Fibroblast of lung (primary cell): ENCODE measurements at regions not wholly inside any gene's neighbourhood (a gene's known extent, or its start where the extent isn't known, plus 50 kb on each side); places are given as distances from the start of the nearest gene placed in this dataset.

ENCODE experiments used
- DNase-seq, 2 donors: peaks; one replicate each; pipeline versions ENCODE4 v3.0.0 to v3.0.0-alpha.2; 2010; ENCODE audit warnings: low read depth in 2 of 2
- H2AFZ ChIP-seq: 2 replicates; pipeline ENCODE4 v1.5.1; 2012; ENCODE audit warnings: low read length, control low read depth, inconsistent platforms
- H3K27ac ChIP-seq: 2 replicates; pipeline ENCODE4 v1.5.1; 2011; ENCODE audit warnings: low read length, control low read depth; ENCODE audit not compliant: insufficient read depth
- H3K27me3 ChIP-seq: 2 replicates; pipeline ENCODE4 v1.5.1; 2011; ENCODE audit warnings: mild to moderate bottlenecking, low read length; ENCODE audit not compliant: control insufficient read depth, insufficient read depth
- H3K36me3 ChIP-seq: 2 replicates; pipeline ENCODE4 v1.5.1; 2011; ENCODE audit warnings: low read length; ENCODE audit not compliant: control insufficient read depth, insufficient read depth
- H3K4me1 ChIP-seq: 2 replicates; pipeline ENCODE4 v1.5.1; 2011; ENCODE audit warnings: low read length; ENCODE audit not compliant: control insufficient read depth, insufficient read depth; ENCODE audit errors: extremely low read depth
- H3K4me2 ChIP-seq: 2 replicates; pipeline ENCODE4 v1.5.1; 2011; ENCODE audit warnings: low read length, control low read depth; ENCODE audit not compliant: insufficient read depth; ENCODE audit errors: extremely low read depth
- H3K4me3 ChIP-seq, 4 experiments: fragments of 200-600 bp in 1 of 4; sonication (generic) in 1 of 4; replicated peaks in 1 of 4; 2 replicates each; pipeline ENCODE4 v1.5.1; 2011 to 2016; ENCODE audit warnings: low read length in 4 of 4, low read depth in 3 of 4, mild to moderate bottlenecking in 3 of 4, control low read depth in 2 of 4, inconsistent platforms in 1 of 4, mixed read lengths in 1 of 4; ENCODE audit not compliant: insufficient read depth in 1 of 4; ENCODE audit errors: control extremely low read depth in 1 of 4
- H3K79me2 ChIP-seq: 2 replicates; pipeline ENCODE4 v1.5.1; 2012; ENCODE audit warnings: mild to moderate bottlenecking, low read length, inconsistent platforms; ENCODE audit not compliant: control insufficient read depth, insufficient read depth
- H3K9ac ChIP-seq: 2 replicates; pipeline ENCODE4 v1.5.1; 2011; ENCODE audit warnings: mild to moderate bottlenecking, low read length, control low read depth; ENCODE audit not compliant: insufficient read depth
- H3K9me3 ChIP-seq: 2 replicates; pipeline ENCODE4 v1.5.1; 2012; ENCODE audit warnings: low read depth, low read length; ENCODE audit not compliant: control insufficient read depth, insufficient read depth
- H4K20me1 ChIP-seq: 2 replicates; pipeline ENCODE4 v1.5.1; 2011; ENCODE audit warnings: low read length; ENCODE audit not compliant: control insufficient read depth, insufficient read depth; ENCODE audit errors: extremely low read depth
- EZH2 ChIP-seq: IDR thresholded peaks from 2 replicates; pipeline ENCODE4 v1.5.1; 2012; ENCODE audit warnings: low read length, control low read depth, mild to moderate bottlenecking; ENCODE audit errors: missing control alignments
- TF ChIP-seq, protein P1 (sequence below), 2 donors: IDR thresholded peaks in 1 of 2; conservative IDR thresholded peaks in 1 of 2; 1 replicate in 1 of 2; 2 replicates in 1 of 2; pipeline ENCODE4 v1.5.1; 2011 to 2012; ENCODE audit warnings: low read length in 2 of 2, control low read depth in 1 of 2, inconsistent platforms in 1 of 2, low read depth in 1 of 2, mild to moderate bottlenecking in 1 of 2

DNA sequence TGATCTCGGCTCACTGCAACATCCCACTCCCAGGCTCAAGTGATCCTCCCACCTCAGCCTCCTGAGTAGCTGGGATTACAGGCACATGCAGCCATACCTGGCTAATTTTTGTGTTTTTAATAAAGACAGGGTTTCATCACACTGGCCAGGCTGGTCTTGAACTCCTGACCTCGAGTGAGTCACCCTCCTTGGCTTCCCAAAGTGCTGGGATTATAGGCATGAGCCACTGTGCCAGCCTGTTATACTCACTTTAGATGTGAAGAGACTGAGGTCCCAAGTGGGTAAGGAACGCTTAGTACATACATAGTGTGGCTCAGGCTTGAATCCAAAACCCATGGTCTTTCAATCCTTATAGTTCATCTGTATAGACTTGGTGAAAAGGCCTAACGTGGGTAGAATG lies 63.7 kb upstream of the EPS8L3 start:
- Histone ChIP-seq H3K4me1 (peaks cover 22% of the 10 kb centered on the region), H3K27ac (no peak overlapping the region)
- peak in 1 of 2 donors; percentile 38 for DNase-seq

DNA sequence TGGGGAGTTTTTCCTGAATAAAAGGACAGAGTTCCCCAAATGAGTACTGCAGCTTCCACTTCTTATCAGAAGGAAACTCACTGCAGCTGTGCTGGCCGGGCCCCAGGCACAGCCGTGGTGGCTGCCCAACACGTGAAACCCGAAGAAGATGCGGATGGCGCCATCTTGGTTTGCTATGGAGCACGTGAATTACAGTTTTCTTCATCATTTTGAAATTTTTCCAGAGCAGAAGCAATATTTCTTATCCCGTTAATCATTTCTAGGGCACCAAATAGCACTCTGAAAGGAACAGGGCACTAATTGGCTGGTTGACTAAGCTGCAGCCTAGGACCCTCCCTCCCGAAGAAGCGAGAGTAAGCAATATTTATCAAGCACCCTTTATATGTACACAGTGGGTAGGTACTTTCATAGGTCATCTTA lies 63.2 kb upstream of the EPS8L3 start:
- no peak overlapping the region for H3K9ac ChIP-seq
- TF ChIP-seq, protein P1, sequence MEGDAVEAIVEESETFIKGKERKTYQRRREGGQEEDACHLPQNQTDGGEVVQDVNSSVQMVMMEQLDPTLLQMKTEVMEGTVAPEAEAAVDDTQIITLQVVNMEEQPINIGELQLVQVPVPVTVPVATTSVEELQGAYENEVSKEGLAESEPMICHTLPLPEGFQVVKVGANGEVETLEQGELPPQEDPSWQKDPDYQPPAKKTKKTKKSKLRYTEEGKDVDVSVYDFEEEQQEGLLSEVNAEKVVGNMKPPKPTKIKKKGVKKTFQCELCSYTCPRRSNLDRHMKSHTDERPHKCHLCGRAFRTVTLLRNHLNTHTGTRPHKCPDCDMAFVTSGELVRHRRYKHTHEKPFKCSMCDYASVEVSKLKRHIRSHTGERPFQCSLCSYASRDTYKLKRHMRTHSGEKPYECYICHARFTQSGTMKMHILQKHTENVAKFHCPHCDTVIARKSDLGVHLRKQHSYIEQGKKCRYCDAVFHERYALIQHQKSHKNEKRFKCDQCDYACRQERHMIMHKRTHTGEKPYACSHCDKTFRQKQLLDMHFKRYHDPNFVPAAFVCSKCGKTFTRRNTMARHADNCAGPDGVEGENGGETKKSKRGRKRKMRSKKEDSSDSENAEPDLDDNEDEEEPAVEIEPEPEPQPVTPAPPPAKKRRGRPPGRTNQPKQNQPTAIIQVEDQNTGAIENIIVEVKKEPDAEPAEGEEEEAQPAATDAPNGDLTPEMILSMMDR (conservative IDR thresholded peaks at IDR 0.05 in 1 of 2, IDR thresholded peaks at IDR 0.05 in 1 of 2; ENCODE audit: low read depth in 1 of 2, low read length in 2 of 2) = no peak
- no peak for TF ChIP-seq EZH2
- no peaks in the 10 kb centered on the region for H3K79me2 ChIP-seq
- H4K20me1 ChIP-seq = no peaks in the 10 kb centered on the region
- H3K4me1 ChIP-seq = peaks cover 27% of the 10 kb centered on the region
- DNase-seq = no peak
- H3K27me3 ChIP-seq = no peaks in the 10 kb centered on the region
- H2AFZ ChIP-seq = no peak overlapping the region
- H3K36me3 ChIP-seq = no peaks in the 10 kb centered on the region
- H3K4me2 ChIP-seq = no peak overlapping the region
- no peak overlapping the region for H3K27ac ChIP-seq
- no peaks in the 10 kb centered on the region for H3K9me3 ChIP-seq
- H3K4me3 ChIP-seq = no peak overlapping the region

More for the DNA sequence above, 63.7 kb upstream of the EPS8L3 start:
- Histone ChIP-seq H3K4me3 (no peak overlapping the region), H3K36me3 (no peaks in the 10 kb centered on the region), H3K9me3 (no peaks in the 10 kb centered on the region), H3K27me3 (no peaks in the 10 kb centered on the region), H3K9ac (no peak overlapping the region), H3K79me2 (no peaks in the 10 kb centered on the region), H2AFZ (no peak overlapping the region), H4K20me1 (no peaks in the 10 kb centered on the region), H3K4me2 (no peak overlapping the region)
- TF ChIP-seq, protein P1 (conservative IDR thresholded peaks at IDR 0.05 in 1 of 2, IDR thresholded peaks at IDR 0.05 in 1 of 2; ENCODE audit: low read depth in 1 of 2, low read length in 2 of 2) = no peak
- no peak for TF ChIP-seq EZH2

DNA sequence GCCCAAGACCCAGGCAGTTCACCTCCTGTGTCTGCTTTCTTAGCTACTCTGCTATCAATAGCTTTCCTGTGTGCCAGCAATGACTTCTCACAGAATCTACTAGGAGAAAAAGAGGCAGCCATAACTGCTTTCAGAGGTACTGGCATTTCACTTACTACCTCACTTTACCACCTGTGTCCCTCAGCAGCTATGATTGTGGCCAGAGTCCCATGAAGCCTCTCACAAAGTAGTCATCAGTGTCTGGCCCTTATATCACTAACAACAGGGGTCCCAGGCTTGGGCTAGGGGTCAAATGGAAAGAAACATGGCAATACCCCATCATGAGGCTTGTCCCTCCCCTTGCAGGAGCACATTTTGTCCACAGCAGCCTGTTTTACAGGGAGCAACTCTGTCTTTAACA lies 62.7 kb upstream of the EPS8L3 start:
- DNase-seq = no peak

More for the DNA sequence above, 62.7 kb upstream of the EPS8L3 start:
- Histone ChIP-seq H3K79me2 (no peaks in the 10 kb centered on the region), H3K9me3 (no peaks in the 10 kb centered on the region), H3K36me3 (no peaks in the 10 kb centered on the region), H3K4me1 (peaks cover 32% of the 10 kb centered on the region), H3K4me3 (no peak overlapping the region), H3K9ac (no peak overlapping the region), H3K4me2 (no peak overlapping the region), H3K27ac (no peak overlapping the region), H3K27me3 (no peaks in the 10 kb centered on the region), H2AFZ (no peak overlapping the region), H4K20me1 (no peaks in the 10 kb centered on the region)
- TF ChIP-seq EZH2 = no peak
- TF ChIP-seq, protein P1 (conservative IDR thresholded peaks at IDR 0.05 in 1 of 2, IDR thresholded peaks at IDR 0.05 in 1 of 2; ENCODE audit: low read depth in 1 of 2, low read length in 2 of 2) = no peak
